HCT116 (cell line): ENCODE measurements at regions not wholly inside any gene's neighbourhood (a gene's known extent, or its start where the extent isn't known, plus 50 kb on each side); places are given as distances from the start of the nearest gene placed in this dataset.

Experiments
- ATAC-seq: fragments of 200-7000 bp; cut with Tn5 transposase; 2 replicates; pipeline ENCODE4 v1.9.1; 2020; ENCODE audit warnings: mild to moderate bottlenecking, moderate library complexity
- BruUV-seq: library from RNA; stranded (reverse); fragments of 400-500 nt; replicated peaks from 2 replicates; lab custom pipeline; 2021; lab: Mats Ljungman, UMichigan
- CTCF ChIA-PET: fragments of 300-600 bp; sonication (Branson Sonifier 250); formaldehyde crosslinking; loops from one replicate; lab custom pipeline; 2021; ENCODE audit warnings: antibody characterized with exemption; lab: Charles Lee
- POLR2A ChIA-PET: fragments of 300-600, 350-600 bp; sonication (Branson Sonifier 250); formaldehyde crosslinking; loops from one replicate; lab custom pipeline; 2021; ENCODE audit warnings: antibody characterized with exemption; lab: Charles Lee
- RAD21 ChIA-PET, 2 experiments: fragments of 300-600 bp; sonication (Branson Sonifier 250); formaldehyde crosslinking; loops; one replicate each; lab custom pipeline; 2023; ENCODE audit warnings: low total read pairs in 2 of 2; ENCODE audit not compliant: uncharacterized antibody in 2 of 2, unreplicated experiment in 2 of 2, low non-redundant PET in 1 of 2; lab: Charles Lee
- DNase-seq: peaks from one replicate; pipeline ENCODE4 v3.0.0-alpha.2; 2010; ENCODE audit warnings: low read depth, low spot score
- H2AFZ ChIP-seq: fragments of 200-600 bp; shearing (Covaris generic), sonication (generic); 2 replicates; pipeline ENCODE4 v1.6.1; 2017; ENCODE audit warnings: low read depth, mixed run types, mixed read lengths, antibody characterized with exemption, low read length; ENCODE audit not compliant: poor library complexity, severe bottlenecking
- H3K27ac ChIP-seq: 2 replicates; pipeline ENCODE4 v1.5.1; 2012; ENCODE audit warnings: low read depth, low read length
- H3K27me3 ChIP-seq: fragments of 200-600 bp; sonication (generic); 2 replicates; pipeline ENCODE4 v1.6.1; 2016; ENCODE audit warnings: mixed run types, low read length, mixed read lengths; ENCODE audit not compliant: insufficient read depth
- H3K36me3 ChIP-seq, 2 experiments: fragments of 200-500 bp in 1 of 2; fragments of 200-600 bp in 1 of 2; sonication (Bioruptor generic) in 1 of 2; sonication (generic) in 1 of 2; 2 replicates each; pipeline versions ENCODE4 v1.5.1 to v1.6.1; 2014 to 2016; ENCODE audit warnings: low read length in 2 of 2, inconsistent platforms in 1 of 2, mixed read lengths in 1 of 2, mixed run types in 1 of 2; ENCODE audit not compliant: insufficient read depth in 2 of 2, control insufficient read depth in 1 of 2
- H3K4me1 ChIP-seq, 2 experiments: fragments of 200-600 bp in 1 of 2; sonication (generic) in 1 of 2; 2 replicates each; pipeline versions ENCODE4 v1.5.1 to v1.6.1; 2012 to 2017; ENCODE audit warnings: low read length in 2 of 2, inconsistent platforms in 1 of 2, mild to moderate bottlenecking in 1 of 2, mixed read lengths in 1 of 2, mixed run types in 1 of 2, moderate library complexity in 1 of 2; ENCODE audit not compliant: insufficient read depth in 2 of 2, control insufficient read depth in 1 of 2
- H3K4me2 ChIP-seq: fragments of 200-600 bp; sonication (generic); 2 replicates; pipeline ENCODE4 v1.6.1; 2017; ENCODE audit warnings: mixed run types, low read length, mixed read lengths
- H3K4me3 ChIP-seq, 2 experiments: fragments of 200-600 bp in 1 of 2; sonication (generic) in 1 of 2; replicated peaks in 1 of 2; 2 replicates each; pipeline ENCODE4 v1.5.1; 2011 to 2016; ENCODE audit warnings: low read length in 2 of 2, control low read depth in 1 of 2, low read depth in 1 of 2, mild to moderate bottlenecking in 1 of 2, mixed read lengths in 1 of 2, mixed run types in 1 of 2
- H3K79me2 ChIP-seq: fragments of 200-600 bp; sonication (generic); 2 replicates; pipeline ENCODE4 v1.6.1; 2017; ENCODE audit warnings: mild to moderate bottlenecking, mixed run types, low read length, moderate library complexity, mixed read lengths; ENCODE audit not compliant: insufficient read depth
- H3K9ac ChIP-seq: fragments of 200-600 bp; sonication (generic); 2 replicates; pipeline ENCODE4 v1.6.1; 2016; ENCODE audit warnings: low read length, mixed read lengths
- H3K9me2 ChIP-seq: fragments of 200-600 bp; sonication (generic), shearing (Covaris generic); 2 replicates; pipeline ENCODE4 v1.6.1; 2017; ENCODE audit warnings: mixed run types, mild to moderate bottlenecking, moderate library complexity; ENCODE audit not compliant: insufficient read depth
- H3K9me3 ChIP-seq, 2 experiments: fragments of 200-500 bp in 1 of 2; fragments of 200-600 bp in 1 of 2; sonication (Bioruptor generic) in 1 of 2; sonication (generic) in 1 of 2; 2 replicates each; pipeline ENCODE4 v1.6.1; 2014 to 2017; ENCODE audit warnings: low read length in 2 of 2, mixed read lengths in 2 of 2, inconsistent platforms in 1 of 2, low read depth in 1 of 2, mild to moderate bottlenecking in 1 of 2, mixed run types in 1 of 2, moderate library complexity in 1 of 2; ENCODE audit not compliant: control insufficient read depth in 1 of 2, insufficient read depth in 1 of 2
- H4K20me1 ChIP-seq: fragments of 200-600 bp; sonication (generic), shearing (Covaris generic); 2 replicates; pipeline ENCODE4 v1.6.1; 2017; ENCODE audit warnings: mixed run types, mild to moderate bottlenecking, moderate library complexity; ENCODE audit not compliant: insufficient read depth
- CBX3 ChIP-seq: IDR thresholded peaks from 2 replicates; pipeline ENCODE4 v1.6.1; 2012; ENCODE audit warnings: low read depth
- CEBPB ChIP-seq: IDR thresholded peaks from 2 replicates; pipeline ENCODE4 v1.6.1; 2012; ENCODE audit warnings: low read depth
- CTCF ChIP-seq, 3 experiments: fragments of 200-600 bp in 1 of 3; sonication (generic) in 1 of 3; IDR thresholded peaks in 2 of 3; conservative IDR thresholded peaks in 1 of 3; 2 replicates each; pipeline ENCODE4 v1.5.1; 2012 to 2017; ENCODE audit warnings: low read depth in 2 of 3, low read length in 2 of 3, antibody characterized with exemption in 1 of 3, borderline replicate concordance in 1 of 3, control low read depth in 1 of 3, mild to moderate bottlenecking in 1 of 3, mixed read lengths in 1 of 3, mixed run types in 1 of 3, moderate library complexity in 1 of 3; ENCODE audit not compliant: insufficient read depth in 1 of 3
- EGR1 ChIP-seq: IDR thresholded peaks from 2 replicates; pipeline ENCODE4 v1.6.1; 2012; ENCODE audit warnings: low read depth
- ELF1 ChIP-seq: IDR thresholded peaks from 2 replicates; pipeline ENCODE4 v1.6.1; 2012; ENCODE audit warnings: low read depth, borderline replicate concordance
- EZH2 ChIP-seq: fragments of 200-600 bp; sonication (generic); IDR thresholded peaks from 2 replicates; pipeline ENCODE4 v1.6.1; 2017; ENCODE audit warnings: antibody characterized with exemption, mixed run types
- EZH2phosphoT487 ChIP-seq: fragments of 200-600 bp; IDR thresholded peaks from 2 replicates; pipeline ENCODE4 v1.6.1; 2018; ENCODE audit warnings: antibody characterized with exemption, borderline replicate concordance
- FOSL1 ChIP-seq: IDR thresholded peaks from 2 replicates; pipeline ENCODE4 v1.6.1; 2012; ENCODE audit warnings: low read depth
- JUND ChIP-seq: IDR thresholded peaks from 2 replicates; pipeline ENCODE4 v1.6.1; 2012
- POLR2AphosphoS5 ChIP-seq: IDR thresholded peaks from 2 replicates; pipeline ENCODE4 v1.6.1; 2011; ENCODE audit warnings: mild to moderate bottlenecking, low read depth, low read length, moderate library complexity
- SIN3A ChIP-seq: IDR thresholded peaks from 2 replicates; pipeline ENCODE4 v1.6.1; 2012; ENCODE audit warnings: low read depth
- SP1 ChIP-seq: IDR thresholded peaks from 2 replicates; pipeline ENCODE4 v1.6.1; 2012; ENCODE audit warnings: low read depth
- SRF ChIP-seq: IDR thresholded peaks from 2 replicates; pipeline ENCODE4 v1.6.1; 2012; ENCODE audit warnings: low read depth
- TCF7L2 ChIP-seq: IDR thresholded peaks from 2 replicates; pipeline ENCODE4 v1.7.0; 2011; ENCODE audit warnings: borderline replicate concordance, inconsistent platforms; ENCODE audit not compliant: insufficient read depth, insufficient read length; ENCODE audit errors: extremely low read depth
- YY1 ChIP-seq: IDR thresholded peaks from 2 replicates; pipeline ENCODE4 v1.6.1; 2011; ENCODE audit warnings: low read length, low read depth, moderate library complexity, mild to moderate bottlenecking; ENCODE audit not compliant: insufficient replicate concordance; ENCODE audit errors: extremely low read depth
- ZNF274 ChIP-seq: fragments of 200-500 bp; sonication (Bioruptor generic); IDR thresholded peaks from 2 replicates; pipeline ENCODE4 v1.6.1; 2014; ENCODE audit warnings: mild to moderate bottlenecking, low read depth, low read length, inconsistent platforms
- intact Hi-C: fragments of 100-400 bp; cut with micrococcal nuclease; formaldehyde crosslinking; loops from 2 replicates; pipeline ENCODE4 v1.10.0; 2022
- TF ChIP-seq, protein P1 (sequence below): IDR thresholded peaks from 2 replicates; pipeline ENCODE4 v1.6.1; 2012
- TF ChIP-seq, protein P2 (sequence below): IDR thresholded peaks from 2 replicates; pipeline ENCODE4 v1.6.1; 2012

DNA sequence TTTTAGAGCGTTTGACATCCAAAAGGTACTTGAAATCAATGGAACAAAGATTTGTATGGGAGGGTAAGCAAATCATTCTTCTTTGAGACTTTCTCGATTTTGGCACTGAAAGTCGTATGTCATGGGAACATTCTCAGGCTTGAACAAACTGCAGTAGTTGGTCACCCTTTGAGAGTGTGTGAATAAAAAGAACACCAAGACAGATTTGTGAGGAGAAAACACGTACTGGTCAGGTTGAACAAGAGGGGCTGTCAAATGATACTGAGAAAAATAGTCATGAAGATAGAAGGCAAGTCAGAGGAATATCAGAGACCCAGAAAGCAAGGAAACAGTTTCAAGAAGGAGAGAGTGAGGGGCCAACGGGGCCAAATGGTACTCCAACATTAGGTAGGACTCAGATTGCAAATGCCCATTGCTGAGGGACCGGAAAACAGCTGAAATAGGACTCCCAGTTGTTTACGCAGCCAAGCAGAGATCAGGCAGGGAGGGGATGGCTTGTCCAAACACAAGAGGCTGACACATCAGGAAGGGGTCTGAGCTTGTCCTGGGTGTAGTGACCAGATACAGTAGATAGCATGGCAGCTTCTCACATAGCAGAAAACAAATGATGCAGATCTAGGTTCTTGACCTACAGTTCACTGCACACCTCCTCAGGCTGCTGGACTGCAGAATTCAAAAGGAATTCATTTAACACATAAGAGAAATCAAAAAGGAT lies 74.5 kb upstream of the MYOCD start:
- H3K9ac ChIP-seq: no peak overlapping the region
- DNase-seq: no peak
- H4K20me1 ChIP-seq: no peaks in the 10 kb centered on the region; the same call in 1 of the 2 replicates
- POLR2A ChIA-PET: no interaction called here
- no TSS peak for BruUV-seq
- H3K4me1 ChIP-seq: no peaks in the 10 kb centered on the region
- no peak for TF ChIP-seq FOSL1
- no peaks in the 10 kb centered on the region for H3K79me2 ChIP-seq
- no peaks in the 10 kb centered on the region for H3K9me2 ChIP-seq
- no peak overlapping the region for H3K27ac ChIP-seq
- intact Hi-C loops: loop anchor here (10.0 kb wide), 1 partner anchor 64 kb away; no protein-coding TSS in a partner anchor
- H3K36me3 ChIP-seq: no peaks in the 10 kb centered on the region
- no peak overlapping the region for H2AFZ ChIP-seq
- no peaks in the 10 kb centered on the region for H3K9me3 ChIP-seq
- RAD21 ChIA-PET: no interaction called here
- CTCF ChIA-PET: no interaction called here
- no peak overlapping the region for H3K4me2 ChIP-seq
- peaks cover 22% of the 10 kb centered on the region for H3K27me3 ChIP-seq
- H3K4me3 ChIP-seq: no peak overlapping the region
- no peak for ATAC-seq

- Histone ChIP-seq H3K9me3 (no peaks in the 10 kb centered on the region), H2AFZ (no peak overlapping the region), H3K9me2 (no peaks in the 10 kb centered on the region), H3K4me1 (no peaks in the 10 kb centered on the region), H3K27me3 (peaks cover 22% of the 10 kb centered on the region), H3K4me2 (no peak overlapping the region), H3K79me2 (no peaks in the 10 kb centered on the region), H3K4me3 (no peak overlapping the region), H4K20me1 (no peaks in the 10 kb centered on the region; the same call in 1 of the 2 replicates), H3K9ac (no peak overlapping the region), H3K36me3 (no peaks in the 10 kb centered on the region), H3K27ac (no peak overlapping the region)
- DNase-seq: no peak
- intact Hi-C loops: loop anchor here (10.0 kb wide), 1 partner anchor 62 kb away; no protein-coding TSS in a partner anchor
- ChIA-PET RAD21 (no interaction called here), POLR2A (no interaction called here), CTCF (no interaction called here)
- no TSS peak for BruUV-seq
- ATAC-seq: no peak
- TF ChIP-seq, protein P1, sequence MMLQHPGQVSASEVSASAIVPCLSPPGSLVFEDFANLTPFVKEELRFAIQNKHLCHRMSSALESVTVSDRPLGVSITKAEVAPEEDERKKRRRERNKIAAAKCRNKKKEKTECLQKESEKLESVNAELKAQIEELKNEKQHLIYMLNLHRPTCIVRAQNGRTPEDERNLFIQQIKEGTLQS: no peak
- TF ChIP-seq ELF1 (no peak), EZH2 (no peak), SP1 (no peak), TCF7L2 (no peak), EZH2phosphoT487 (no peak), FOSL1 (no peak), SRF (no peak), YY1 (no peak), ZNF274 (no peak), CBX3 (no peak), CTCF (IDR thresholded peaks at IDR 0.05 in 2 of 3, conservative IDR thresholded peaks at IDR 0.05 in 1 of 3; ENCODE audit: borderline replicate concordance in 1 of 3, insufficient read depth in 1 of 3, low read depth in 2 of 3, low read length in 2 of 3) (no peak), JUND (no peak), EGR1 (no peak), POLR2AphosphoS5 (no peak), CEBPB (no peak), SIN3A (no peak)
- TF ChIP-seq, protein P2, sequence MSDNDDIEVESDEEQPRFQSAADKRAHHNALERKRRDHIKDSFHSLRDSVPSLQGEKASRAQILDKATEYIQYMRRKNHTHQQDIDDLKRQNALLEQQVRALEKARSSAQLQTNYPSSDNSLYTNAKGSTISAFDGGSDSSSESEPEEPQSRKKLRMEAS: no peak
Observed at GRCh38 chr17:12592941-12593340, 72.7 kb upstream of the MYOCD start.
